ENCODE measurements at regions not wholly inside any gene's neighbourhood (a gene's known extent, or its start where the extent isn't known, plus 50 kb on each side); places are given as distances from the start of the nearest gene placed in this dataset.

- Mint-ChIP-seq H3K4me1 (peaks cover 16% of the 10 kb centered on the region), H3K27me3 (ENCODE audit: low read depth, poor library complexity) (peaks cover 47% of the 10 kb centered on the region), H3K27ac (no peak overlapping the region), H3K4me3 (no peak overlapping the region), H3K9me3 (no peaks in the 10 kb centered on the region), H3K36me3 (ENCODE audit: low read depth) (no peaks in the 10 kb centered on the region)
- no peak for DNase-seq
- TF ChIP-seq, protein P1, sequence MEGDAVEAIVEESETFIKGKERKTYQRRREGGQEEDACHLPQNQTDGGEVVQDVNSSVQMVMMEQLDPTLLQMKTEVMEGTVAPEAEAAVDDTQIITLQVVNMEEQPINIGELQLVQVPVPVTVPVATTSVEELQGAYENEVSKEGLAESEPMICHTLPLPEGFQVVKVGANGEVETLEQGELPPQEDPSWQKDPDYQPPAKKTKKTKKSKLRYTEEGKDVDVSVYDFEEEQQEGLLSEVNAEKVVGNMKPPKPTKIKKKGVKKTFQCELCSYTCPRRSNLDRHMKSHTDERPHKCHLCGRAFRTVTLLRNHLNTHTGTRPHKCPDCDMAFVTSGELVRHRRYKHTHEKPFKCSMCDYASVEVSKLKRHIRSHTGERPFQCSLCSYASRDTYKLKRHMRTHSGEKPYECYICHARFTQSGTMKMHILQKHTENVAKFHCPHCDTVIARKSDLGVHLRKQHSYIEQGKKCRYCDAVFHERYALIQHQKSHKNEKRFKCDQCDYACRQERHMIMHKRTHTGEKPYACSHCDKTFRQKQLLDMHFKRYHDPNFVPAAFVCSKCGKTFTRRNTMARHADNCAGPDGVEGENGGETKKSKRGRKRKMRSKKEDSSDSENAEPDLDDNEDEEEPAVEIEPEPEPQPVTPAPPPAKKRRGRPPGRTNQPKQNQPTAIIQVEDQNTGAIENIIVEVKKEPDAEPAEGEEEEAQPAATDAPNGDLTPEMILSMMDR (IDR thresholded peaks at IDR 0.05), result no peak
These were observed 212.3 kb downstream of the CYP26B1 start for GRCh38 chr2:71935262-71935848.

DNA sequence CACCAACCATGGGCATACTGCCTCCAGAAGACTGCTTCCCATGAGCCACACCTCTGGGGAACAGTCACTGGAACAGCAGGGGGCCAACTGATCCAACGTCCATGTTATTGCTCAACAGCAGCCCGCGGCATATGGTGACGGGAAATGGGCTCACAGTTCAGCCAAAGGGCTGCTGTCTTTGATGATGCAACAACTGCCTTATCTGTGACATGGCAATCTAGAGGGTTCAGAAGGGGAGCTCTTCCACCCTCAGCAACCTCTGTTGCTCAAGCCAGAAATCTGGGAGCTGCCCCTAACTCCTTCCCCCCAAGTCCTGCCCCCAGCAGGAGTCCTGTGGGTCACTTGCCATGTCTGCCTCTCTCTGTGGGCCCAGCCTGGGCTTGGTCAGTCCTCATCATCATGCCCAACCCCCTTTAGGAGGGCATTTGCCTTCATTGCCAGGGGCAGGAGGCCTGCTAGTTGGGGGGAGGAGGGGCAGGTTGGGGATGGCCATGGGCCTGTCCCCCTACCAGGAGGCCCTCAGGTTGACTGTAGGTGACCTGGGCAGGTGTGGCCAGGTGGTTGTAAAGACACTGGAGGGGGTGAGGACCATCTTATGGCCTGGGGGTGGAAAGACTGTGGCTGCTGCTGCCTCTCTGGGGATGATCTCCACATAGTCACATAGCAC, 212.9 kb downstream of the CYP26B1 start:
- DNase-seq, result no peak
- H3K27me3 Mint-ChIP-seq (ENCODE audit: low read depth, poor library complexity), result peaks cover 47% of the 10 kb centered on the region
- no peak overlapping the region for H3K4me3 Mint-ChIP-seq
- H3K9me3 Mint-ChIP-seq, result no peaks in the 10 kb centered on the region
- H3K36me3 Mint-ChIP-seq (ENCODE audit: low read depth), result no peaks in the 10 kb centered on the region
- H3K4me1 Mint-ChIP-seq, result peaks cover 13% of the 10 kb centered on the region
- TF ChIP-seq, protein P1 (IDR thresholded peaks at IDR 0.05), result no peak
- no peak overlapping the region for H3K27ac Mint-ChIP-seq

DNA sequence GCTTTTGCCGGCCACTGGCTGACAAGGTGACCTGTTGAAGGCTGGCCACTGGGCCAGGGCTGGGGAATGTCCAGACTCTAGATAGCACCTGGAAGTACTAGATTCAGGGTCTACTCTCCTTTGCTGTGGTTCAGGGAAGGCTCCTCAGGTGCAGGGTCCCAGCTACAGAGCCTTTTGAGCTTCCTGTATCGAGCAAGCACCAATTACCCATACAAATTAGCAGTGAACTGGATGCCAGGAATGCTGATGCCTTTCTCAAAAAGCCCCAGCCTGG, 213.4 kb downstream of the CYP26B1 start:
- H3K9me3 Mint-ChIP-seq, result no peaks in the 10 kb centered on the region
- H3K4me3 Mint-ChIP-seq, result no peak overlapping the region
- H3K27me3 Mint-ChIP-seq (ENCODE audit: low read depth, poor library complexity), result peaks cover 47% of the 10 kb centered on the region
- H3K27ac Mint-ChIP-seq, result no peak overlapping the region
- no peak for DNase-seq
- H3K36me3 Mint-ChIP-seq (ENCODE audit: low read depth), result no peaks in the 10 kb centered on the region
- TF ChIP-seq, protein P1 (IDR thresholded peaks at IDR 0.05), result no peak
- peaks cover 13% of the 10 kb centered on the region for H3K4me1 Mint-ChIP-seq

GRCh38 chr2:71933467-71934319, 214.0 kb downstream of the CYP26B1 start:
- Mint-ChIP-seq H3K4me3 (no peak overlapping the region), H3K4me1 (peaks cover 8% of the 10 kb centered on the region)

DNA sequence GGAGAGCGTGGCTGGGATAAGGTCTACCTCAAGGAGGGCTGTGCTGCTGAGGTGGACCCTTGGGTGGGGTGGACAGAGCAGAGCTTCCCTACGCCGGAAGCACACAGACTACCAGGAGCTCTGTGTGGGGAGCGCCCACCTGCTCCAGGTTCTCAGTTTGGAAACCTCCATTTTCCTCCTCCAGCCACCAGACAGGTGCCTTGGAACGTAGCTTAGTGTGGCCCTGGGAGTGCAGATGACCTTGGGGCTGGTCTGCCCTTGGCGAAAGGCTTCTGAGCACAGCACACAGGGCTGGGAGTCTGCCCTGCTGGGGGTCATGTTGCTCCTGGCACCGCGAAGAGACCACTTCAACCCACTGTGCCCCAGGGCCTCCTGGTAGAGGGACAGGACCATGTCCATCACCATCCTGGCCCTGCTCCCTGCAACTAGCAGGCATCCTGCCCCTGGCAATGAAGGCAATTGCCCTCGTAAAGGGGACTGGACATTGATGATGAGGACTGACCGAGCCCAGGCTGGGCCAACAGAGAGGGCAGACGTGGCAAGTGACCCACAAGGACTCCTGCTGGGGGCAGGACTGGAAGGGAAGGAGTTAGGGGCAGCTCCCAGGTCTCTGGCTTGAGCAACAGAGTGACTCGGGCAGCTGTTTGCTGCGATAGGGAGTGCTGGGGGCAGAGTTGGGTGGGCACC, 214.7 kb downstream of the CYP26B1 start:
- Mint-ChIP-seq H3K27ac (no peak overlapping the region), H3K4me3 (no peak overlapping the region), H3K4me1 (peaks cover 7% of the 10 kb centered on the region), H3K36me3 (ENCODE audit: low read depth) (no peaks in the 10 kb centered on the region), H3K27me3 (ENCODE audit: low read depth, poor library complexity) (peaks cover 35% of the 10 kb centered on the region), H3K9me3 (no peaks in the 10 kb centered on the region)
- DNase-seq, result no peak
- TF ChIP-seq, protein P1 (IDR thresholded peaks at IDR 0.05), result no peak

More at GRCh38 chr2:71933467-71934319, 214.0 kb downstream of the CYP26B1 start:
- TF ChIP-seq, protein P1 (IDR thresholded peaks at IDR 0.05), result no peak
- Mint-ChIP-seq H3K27ac (no peak overlapping the region), H3K36me3 (ENCODE audit: low read depth) (no peaks in the 10 kb centered on the region), H3K27me3 (ENCODE audit: low read depth, poor library complexity) (peaks cover 42% of the 10 kb centered on the region), H3K9me3 (no peaks in the 10 kb centered on the region)
- no peak for DNase-seq

All from nephron progenitor cell (in vitro differentiated cells).